ENCODE measurements at regions not wholly inside any gene's neighbourhood (a gene's known extent, or its start where the extent isn't known, plus 50 kb on each side); places are given as distances from the start of the nearest gene placed in this dataset.

- Mint-ChIP-seq H3K27me3 (ENCODE audit: insufficient read depth, low read depth, poor library complexity) (no peaks in the 10 kb centered on the region), H3K27ac (0 out of 2 replicates have a peak overlapping the region, but pooled peaks have one; percentile 14), H3K4me1 (peaks cover 25% of the 10 kb centered on the region; the same call in 2 of the 3 replicates), H3K36me3 (ENCODE audit: low read depth) (no peaks in the 10 kb centered on the region), H3K9me3 (no peaks in the 10 kb centered on the region), H3K4me3 (no peak overlapping the region)
- Histone ChIP-seq H3K27me3 (ENCODE audit: insufficient read depth) (no peaks in the 10 kb centered on the region), H3K4me3 (no peak overlapping the region), H2AFZ (peak overlapping the region; percentile 43), H3K79me2 (replicated peaks; ENCODE audit: insufficient read depth) (no peaks in the 10 kb centered on the region), H3K36me3 (ENCODE audit: insufficient read depth) (no peaks in the 10 kb centered on the region), H4K20me1 (replicated peaks; ENCODE audit: insufficient read depth) (no peaks in the 10 kb centered on the region), H3K4me2 (peak overlapping the region; percentile 13; the same call in 1 of the 2 replicates), H3K9me2 (ENCODE audit: insufficient read depth) (no peaks in the 10 kb centered on the region), H3K4me1 (ENCODE audit: insufficient read depth) (peaks cover 15% of the 10 kb centered on the region), H3K27ac (ENCODE audit: low read depth) (0 out of 2 replicates have a peak overlapping the region, but pooled peaks have one; percentile 2), H3F3A (replicated peaks; ENCODE audit: low read depth) (no peaks in the 10 kb centered on the region)
- TF ChIP-seq CREB1 (CRISPR knock-in tag; IDR thresholded peaks at IDR 0.05; ENCODE audit: low read depth) (no peak), EZH2 (IDR thresholded peaks at IDR 0.05; ENCODE audit: low read depth, unreplicated experiment) (no peak), POLR2AphosphoS5 (IDR thresholded peaks at IDR 0.05; ENCODE audit: low read depth) (no peak), JUNB (IDR thresholded peaks at IDR 0.05; ENCODE audit: unreplicated experiment) (no peak), CTCF (conservative IDR thresholded peaks at IDR 0.05; ENCODE audit: low read depth in 2 of 2) (no peak), STAT1 (IDR thresholded peaks at IDR 0.05; ENCODE audit: unreplicated experiment) (no peak), REST (IDR thresholded peaks at IDR 0.05; ENCODE audit: unreplicated experiment) (no peak), EZH2phosphoT487 (IDR thresholded peaks at IDR 0.05; ENCODE audit: unreplicated experiment) (no peak), ETS1 (IDR thresholded peaks at IDR 0.05) (no peak), NANOG (IDR thresholded peaks at IDR 0.05; ENCODE audit: borderline replicate concordance) (no peak), ZNF331 (CRISPR knock-in tag; IDR thresholded peaks at IDR 0.05; ENCODE audit: low read depth) (no peak), ZNF114 (CRISPR knock-in tag; IDR thresholded peaks at IDR 0.05) (no peak)
- TF ChIP-seq, protein P1, sequence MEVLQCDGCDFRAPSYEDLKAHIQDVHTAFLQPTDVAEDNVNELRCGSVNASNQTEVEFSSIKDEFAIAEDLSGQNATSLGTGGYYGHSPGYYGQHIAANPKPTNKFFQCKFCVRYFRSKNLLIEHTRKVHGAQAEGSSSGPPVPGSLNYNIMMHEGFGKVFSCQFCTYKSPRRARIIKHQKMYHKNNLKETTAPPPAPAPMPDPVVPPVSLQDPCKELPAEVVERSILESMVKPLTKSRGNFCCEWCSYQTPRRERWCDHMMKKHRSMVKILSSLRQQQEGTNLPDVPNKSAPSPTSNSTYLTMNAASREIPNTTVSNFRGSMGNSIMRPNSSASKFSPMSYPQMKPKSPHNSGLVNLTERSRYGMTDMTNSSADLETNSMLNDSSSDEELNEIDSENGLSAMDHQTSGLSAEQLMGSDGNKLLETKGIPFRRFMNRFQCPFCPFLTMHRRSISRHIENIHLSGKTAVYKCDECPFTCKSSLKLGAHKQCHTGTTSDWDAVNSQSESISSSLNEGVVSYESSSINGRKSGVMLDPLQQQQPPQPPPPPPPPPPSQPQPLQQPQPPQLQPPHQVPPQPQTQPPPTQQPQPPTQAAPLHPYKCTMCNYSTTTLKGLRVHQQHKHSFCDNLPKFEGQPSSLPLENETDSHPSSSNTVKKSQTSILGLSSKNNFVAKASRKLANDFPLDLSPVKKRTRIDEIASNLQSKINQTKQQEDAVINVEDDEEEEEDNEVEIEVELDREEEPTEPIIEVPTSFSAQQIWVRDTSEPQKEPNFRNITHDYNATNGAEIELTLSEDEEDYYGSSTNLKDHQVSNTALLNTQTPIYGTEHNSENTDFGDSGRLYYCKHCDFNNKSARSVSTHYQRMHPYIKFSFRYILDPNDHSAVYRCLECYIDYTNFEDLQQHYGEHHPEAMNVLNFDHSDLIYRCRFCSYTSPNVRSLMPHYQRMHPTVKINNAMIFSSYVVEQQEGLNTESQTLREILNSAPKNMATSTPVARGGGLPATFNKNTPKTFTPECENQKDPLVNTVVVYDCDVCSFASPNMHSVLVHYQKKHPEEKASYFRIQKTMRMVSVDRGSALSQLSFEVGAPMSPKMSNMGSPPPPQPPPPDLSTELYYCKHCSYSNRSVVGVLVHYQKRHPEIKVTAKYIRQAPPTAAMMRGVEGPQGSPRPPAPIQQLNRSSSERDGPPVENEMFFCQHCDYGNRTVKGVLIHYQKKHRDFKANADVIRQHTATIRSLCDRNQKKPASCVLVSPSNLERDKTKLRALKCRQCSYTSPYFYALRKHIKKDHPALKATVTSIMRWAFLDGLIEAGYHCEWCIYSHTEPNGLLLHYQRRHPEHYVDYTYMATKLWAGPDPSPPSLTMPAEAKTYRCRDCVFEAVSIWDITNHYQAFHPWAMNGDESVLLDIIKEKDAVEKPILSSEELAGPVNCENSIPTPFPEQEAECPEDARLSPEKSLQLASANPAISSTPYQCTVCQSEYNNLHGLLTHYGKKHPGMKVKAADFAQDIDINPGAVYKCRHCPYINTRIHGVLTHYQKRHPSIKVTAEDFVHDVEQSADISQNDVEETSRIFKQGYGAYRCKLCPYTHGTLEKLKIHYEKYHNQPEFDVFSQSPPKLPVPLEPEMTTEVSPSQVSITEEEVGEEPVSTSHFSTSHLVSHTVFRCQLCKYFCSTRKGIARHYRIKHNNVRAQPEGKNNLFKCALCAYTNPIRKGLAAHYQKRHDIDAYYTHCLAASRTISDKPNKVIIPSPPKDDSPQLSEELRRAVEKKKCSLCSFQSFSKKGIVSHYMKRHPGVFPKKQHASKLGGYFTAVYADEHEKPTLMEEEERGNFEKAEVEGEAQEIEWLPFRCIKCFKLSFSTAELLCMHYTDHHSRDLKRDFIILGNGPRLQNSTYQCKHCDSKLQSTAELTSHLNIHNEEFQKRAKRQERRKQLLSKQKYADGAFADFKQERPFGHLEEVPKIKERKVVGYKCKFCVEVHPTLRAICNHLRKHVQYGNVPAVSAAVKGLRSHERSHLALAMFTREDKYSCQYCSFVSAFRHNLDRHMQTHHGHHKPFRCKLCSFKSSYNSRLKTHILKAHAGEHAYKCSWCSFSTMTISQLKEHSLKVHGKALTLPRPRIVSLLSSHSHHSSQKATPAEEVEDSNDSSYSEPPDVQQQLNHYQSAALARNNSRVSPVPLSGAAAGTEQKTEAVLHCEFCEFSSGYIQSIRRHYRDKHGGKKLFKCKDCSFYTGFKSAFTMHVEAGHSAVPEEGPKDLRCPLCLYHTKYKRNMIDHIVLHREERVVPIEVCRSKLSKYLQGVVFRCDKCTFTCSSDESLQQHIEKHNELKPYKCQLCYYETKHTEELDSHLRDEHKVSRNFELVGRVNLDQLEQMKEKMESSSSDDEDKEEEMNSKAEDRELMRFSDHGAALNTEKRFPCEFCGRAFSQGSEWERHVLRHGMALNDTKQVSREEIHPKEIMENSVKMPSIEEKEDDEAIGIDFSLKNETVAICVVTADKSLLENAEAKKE (CRISPR knock-in tag; IDR thresholded peaks at IDR 0.05): no peak
- ATAC-seq: peak; percentile 59
- DNase-seq (ENCODE audit: low spot score): peak; percentile 35
Observed at GRCh38 chr6:114523508-114523907, 180.7 kb upstream of the HS3ST5 start.

All from GM23338 (cell line).